ENCODE measurements at regions not wholly inside any gene's neighbourhood (a gene's known extent, or its start where the extent isn't known, plus 50 kb on each side); places are given as distances from the start of the nearest gene placed in this dataset.

DNA sequence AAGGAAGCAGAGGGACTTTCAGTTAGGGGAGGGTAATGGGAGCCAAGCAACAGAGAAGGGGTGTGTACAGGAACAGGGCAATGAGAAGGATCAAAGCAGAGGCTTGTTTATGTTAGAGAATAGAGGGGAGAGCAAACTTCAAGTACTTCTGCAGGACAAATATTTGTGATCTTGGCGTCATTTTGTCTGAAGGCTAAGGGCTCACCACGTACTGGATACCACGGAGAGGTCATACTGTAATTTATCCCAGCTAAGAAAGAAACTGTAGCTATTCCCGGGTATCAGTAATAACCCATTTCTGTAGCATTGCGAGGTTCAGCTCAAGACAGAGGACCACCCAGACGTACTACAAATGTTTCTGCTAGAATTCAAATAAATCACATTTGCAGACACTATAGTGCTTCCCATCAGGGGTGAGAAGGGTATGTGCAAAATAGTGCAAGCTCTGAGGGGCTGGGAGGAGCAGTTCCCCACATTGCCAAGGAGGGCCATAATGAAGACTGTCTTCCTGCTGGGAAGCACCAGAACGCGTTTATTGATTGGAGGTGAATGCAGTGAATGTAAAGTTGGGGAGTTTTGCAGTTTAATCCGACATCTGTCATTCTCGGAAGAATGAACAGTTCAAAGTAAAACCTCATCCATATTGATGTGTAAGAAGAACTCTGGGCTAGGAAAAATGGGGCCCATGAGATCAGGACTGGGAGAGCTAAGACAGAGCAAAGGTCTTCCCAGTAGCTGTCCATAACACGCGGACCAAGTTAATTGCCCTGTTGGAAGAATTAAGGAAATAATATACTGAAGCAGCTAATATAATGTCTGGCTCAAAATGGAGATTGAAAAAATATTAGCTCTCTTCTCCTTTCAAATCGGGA is 136.9 kb downstream of the RWDD3 start:
- FAIRE-seq = no peak
- DNase-seq (ENCODE audit: low spot score) = no peak

DNA sequence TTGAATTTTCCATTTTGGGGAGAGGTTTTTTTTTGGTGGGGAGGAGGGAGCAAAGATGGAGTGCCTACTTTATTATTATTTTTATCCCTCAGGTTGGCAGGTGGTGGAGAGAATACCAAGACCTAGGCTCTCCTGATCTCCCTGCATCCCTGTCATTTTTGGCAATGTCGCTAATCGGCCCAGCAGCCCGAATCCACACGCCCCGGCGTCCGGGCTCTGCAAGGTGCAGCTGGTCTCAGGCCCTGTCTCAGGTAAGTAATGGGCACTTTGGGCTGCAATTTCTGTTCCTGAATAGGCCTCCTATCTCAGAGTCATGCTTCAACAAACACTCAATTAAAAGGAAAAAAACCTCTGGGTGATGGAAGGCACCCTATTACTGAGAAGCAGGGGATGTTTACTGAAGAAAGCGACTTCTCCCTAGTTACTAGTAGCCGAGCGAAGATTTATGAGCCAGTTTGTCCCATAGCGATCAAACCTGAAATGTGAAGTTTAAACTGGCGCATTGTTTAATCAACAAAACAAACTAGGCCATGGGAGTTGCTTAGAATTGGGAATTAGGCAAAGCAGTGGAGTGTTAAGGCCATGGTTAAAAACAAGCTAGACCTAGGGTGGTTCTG is 137.8 kb downstream of the RWDD3 start:
- DNase-seq (ENCODE audit: low spot score) = no peak
- FAIRE-seq = no peak

DNA sequence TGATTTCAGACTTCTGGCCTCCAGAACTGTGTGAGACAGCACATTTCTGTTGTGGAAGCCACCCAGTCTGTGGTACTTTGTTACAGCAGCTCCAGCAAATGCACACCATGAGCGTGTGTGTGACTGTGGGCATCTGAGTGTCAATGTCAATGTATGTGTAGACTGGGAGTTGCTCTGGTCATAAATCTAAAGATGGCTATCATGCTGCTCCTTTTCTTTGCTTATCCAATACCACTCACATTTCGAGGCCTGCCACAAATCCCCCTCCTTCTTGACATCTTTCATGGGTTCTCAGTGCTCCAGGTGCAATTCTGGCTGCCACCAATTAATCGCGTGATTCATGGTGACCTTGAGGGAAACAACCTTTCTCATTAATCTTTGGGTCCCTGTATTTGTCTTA is 141.2 kb downstream of the RWDD3 start:
- DNase-seq (ENCODE audit: low spot score) = no peak
- FAIRE-seq = no peak

DNA sequence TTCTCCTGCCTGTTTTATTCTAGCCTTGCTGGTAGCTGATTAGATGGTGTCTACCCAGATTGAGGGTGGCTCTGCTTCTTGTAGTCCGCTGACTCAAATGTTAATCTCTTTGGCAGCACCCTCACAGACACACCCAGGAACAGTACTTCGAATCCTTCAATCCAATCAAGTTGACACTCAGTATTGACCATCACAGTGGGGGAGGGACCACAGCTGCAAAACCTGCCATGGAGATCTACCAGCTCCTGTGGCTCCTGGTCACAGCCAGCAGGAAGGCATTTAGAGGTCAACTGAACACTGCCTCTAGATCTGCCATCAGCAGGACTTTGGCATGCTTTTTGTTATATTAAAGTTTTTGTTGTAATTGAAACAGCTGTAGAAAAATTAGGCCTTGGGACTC is 146.9 kb downstream of the RWDD3 start:
- no peak for FAIRE-seq
- DNase-seq (ENCODE audit: low spot score) = no peak

- no peak for DNase-seq (ENCODE audit: low spot score)
- no peak for FAIRE-seq
These were observed 148.2 kb downstream of the RWDD3 start for GRCh38 chr1:95382000-95382786.

- no peak for FAIRE-seq
- DNase-seq (ENCODE audit: low spot score) = no peak
These were observed 149.1 kb downstream of the RWDD3 start for GRCh38 chr1:95383111-95383510.

GRCh38 chr1:95384567-95384966 is 150.6 kb downstream of the RWDD3 start:
- FAIRE-seq = no peak
- DNase-seq (ENCODE audit: low spot score) = no peak

- FAIRE-seq = no peak
- no peak for DNase-seq (ENCODE audit: low spot score)
These were observed 152.4 kb downstream of the RWDD3 start for GRCh38 chr1:95386371-95386770.

GRCh38 chr1:95386915-95387314 is 152.9 kb downstream of the RWDD3 start:
- FAIRE-seq = no peak
- no peak for DNase-seq (ENCODE audit: low spot score)

DNA sequence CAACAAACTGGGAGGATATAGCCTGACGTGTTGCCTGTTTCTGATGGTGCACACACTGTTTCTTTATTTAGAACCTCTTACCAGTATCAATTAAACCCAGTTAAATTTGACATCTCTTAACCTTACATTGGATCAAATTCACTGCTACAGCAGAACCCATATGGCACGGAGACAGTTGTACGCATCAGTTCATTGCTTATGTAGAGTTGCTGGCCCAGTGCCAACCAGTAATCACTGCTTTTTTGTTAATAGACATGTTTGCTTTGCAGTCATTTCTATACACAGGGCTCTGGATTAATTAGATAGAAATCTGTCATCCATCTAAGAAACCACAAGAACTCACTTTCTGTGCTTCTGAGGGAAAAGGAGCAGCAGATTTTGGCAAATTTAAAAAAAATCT is 154.0 kb downstream of the RWDD3 start:
- FAIRE-seq = no peak
- DNase-seq (ENCODE audit: low spot score) = no peak

- DNase-seq (ENCODE audit: low spot score) (no peak), FAIRE-seq (no peak)
These were observed 159.4 kb downstream of the RWDD3 start for GRCh38 chr1:95393434-95393833.

- FAIRE-seq = no peak
- no peak for DNase-seq (ENCODE audit: low spot score)
These were observed 162.5 kb downstream of the RWDD3 start for GRCh38 chr1:95396557-95396956.

DNA sequence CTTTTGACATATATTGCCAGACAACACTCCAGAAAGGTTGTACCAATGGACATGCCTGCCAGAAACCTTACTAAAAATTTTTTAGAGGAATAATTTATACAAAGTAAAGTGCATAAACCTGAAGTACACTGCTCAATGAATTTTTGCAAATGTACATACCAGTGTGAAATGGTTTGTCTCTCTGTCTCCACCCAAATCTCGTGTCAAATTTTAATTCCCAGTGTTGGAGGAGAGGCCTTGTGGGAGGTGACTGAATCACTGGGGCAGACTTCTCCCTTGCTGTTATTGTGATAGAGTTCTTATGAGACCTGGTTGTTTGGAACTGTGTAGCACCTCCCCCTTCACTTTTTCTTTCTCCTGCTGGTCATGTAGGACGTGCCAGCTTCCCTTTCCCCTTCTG is 168.8 kb downstream of the RWDD3 start:
- DNase-seq (ENCODE audit: low spot score) (no peak), FAIRE-seq (no peak)

GRCh38 chr1:95406279-95406678 is 172.3 kb downstream of the RWDD3 start:
- no peak for DNase-seq (ENCODE audit: low spot score)
- FAIRE-seq = no peak

GRCh38 chr1:95407131-95407885 is 173.3 kb downstream of the RWDD3 start:
- no peak for DNase-seq (ENCODE audit: low spot score)
- FAIRE-seq = no peak

GRCh38 chr1:95407886-95408291 is 173.9 kb downstream of the RWDD3 start:
- FAIRE-seq = no peak
- DNase-seq (ENCODE audit: low spot score) = no peak

GRCh38 chr1:95408507-95409136 is 174.6 kb downstream of the RWDD3 start:
- FAIRE-seq (no peak), DNase-seq (ENCODE audit: low spot score) (no peak)

- FAIRE-seq (no peak), DNase-seq (ENCODE audit: low spot score) (no peak)
These were observed 175.3 kb downstream of the RWDD3 start for GRCh38 chr1:95409276-95409675.

- no peak for DNase-seq (ENCODE audit: low spot score)
- FAIRE-seq = no peak
These were observed 175.9 kb downstream of the RWDD3 start for GRCh38 chr1:95409901-95410300.

GRCh38 chr1:95415146-95415545 is 181.1 kb downstream of the RWDD3 start:
- DNase-seq (ENCODE audit: low spot score) (no peak), FAIRE-seq (no peak)

- FAIRE-seq = no peak
These were observed 192.8 kb downstream of the RWDD3 start for GRCh38 chr1:95426772-95427171.

More at GRCh38 chr1:95426772-95427171, 192.8 kb downstream of the RWDD3 start:
- no peak for DNase-seq (ENCODE audit: low spot score)

Measured in RCC 7860 (cell line).